A673 (cell line): ENCODE measurements at regions not wholly inside any gene's neighbourhood (a gene's known extent, or its start where the extent isn't known, plus 50 kb on each side); places are given as distances from the start of the nearest gene placed in this dataset.

Experiments used
- CTCF ChIP-seq: fragments of 300-800, 200-600 bp; sonication (generic); conservative IDR thresholded peaks from 2 replicates; pipeline ENCODE4 v1.5.1; 2017; ENCODE audit warnings: low read depth, mild to moderate bottlenecking, antibody characterized with exemption, low read length, moderate library complexity, mixed read lengths
- EZH2 ChIP-seq: fragments of 200-600 bp; sonication (generic); IDR thresholded peaks from 2 replicates; pipeline ENCODE4 v1.6.1; 2017; ENCODE audit warnings: borderline replicate concordance, low read depth, mild to moderate bottlenecking, mixed read lengths, antibody characterized with exemption, low read length; ENCODE audit not compliant: poor library complexity, severe bottlenecking

- TF ChIP-seq CTCF = no peak
- TF ChIP-seq EZH2 = no peak
Measured at GRCh38 chr1:187261637-187262036, 432.9 kb downstream of the PLA2G4A start.
